Iris pigment epithelial cell (primary cell): ENCODE measurements at regions not wholly inside any gene's neighbourhood (a gene's known extent, or its start where the extent isn't known, plus 50 kb on each side); places are given as distances from the start of the nearest gene placed in this dataset.

ENCODE experiments used
- DNase-seq: peaks from one replicate; pipeline ENCODE4 v3.0.0-alpha.2; 2011; ENCODE audit warnings: low read depth

- DNase-seq: no peak
These were observed 188.1 kb upstream of the PCDH17 start for GRCh38 chr13:57443494-57443893.

- no peak for DNase-seq
These were observed 181.2 kb upstream of the PCDH17 start for GRCh38 chr13:57450356-57450755.

- no peak for DNase-seq
These were observed 179.3 kb upstream of the PCDH17 start for GRCh38 chr13:57452228-57452627.

GRCh38 chr13:57470491-57470890 lies 161.1 kb upstream of the PCDH17 start:
- DNase-seq: no peak

GRCh38 chr13:57491318-57491717 lies 140.2 kb upstream of the PCDH17 start:
- no peak for DNase-seq

- no peak for DNase-seq
These were observed 123.6 kb upstream of the PCDH17 start for GRCh38 chr13:57507752-57508463.

- DNase-seq: no peak
These were observed 119.9 kb upstream of the PCDH17 start for GRCh38 chr13:57511603-57512002.

- no peak for DNase-seq
These were observed 104.3 kb upstream of the PCDH17 start for GRCh38 chr13:57527114-57527735.

- DNase-seq: no peak
These were observed 100.3 kb upstream of the PCDH17 start for GRCh38 chr13:57531256-57531655.

GRCh38 chr13:57546942-57547341 lies 84.6 kb upstream of the PCDH17 start:
- DNase-seq: no peak

- no peak for DNase-seq
These were observed 79.1 kb upstream of the PCDH17 start for GRCh38 chr13:57552437-57552836.

- no peak for DNase-seq
These were observed 77.6 kb upstream of the PCDH17 start for GRCh38 chr13:57553932-57554331.

- no peak for DNase-seq
These were observed 73.5 kb upstream of the PCDH17 start for GRCh38 chr13:57558051-57558467.

GRCh38 chr13:57568865-57569264 lies 62.7 kb upstream of the PCDH17 start:
- no peak for DNase-seq

GRCh38 chr13:57569986-57570385 lies 61.6 kb upstream of the PCDH17 start:
- no peak for DNase-seq
